ENCODE measurements at regions not wholly inside any gene's neighbourhood (a gene's known extent, or its start where the extent isn't known, plus 50 kb on each side); places are given as distances from the start of the nearest gene placed in this dataset.

GRCh38 chr18:51724790-51725721, 527.6 kb upstream of the MEX3C start:
- intact Hi-C loops (cut with DNase I): no loop called here
- no peak for ATAC-seq
- no peak for DNase-seq (ENCODE audit: low spot score)

GRCh38 chr18:51726614-51727013, 529.1 kb upstream of the MEX3C start:
- no peak for ATAC-seq
- DNase-seq (ENCODE audit: low spot score): no peak
- intact Hi-C loops (cut with DNase I): no loop called here

- intact Hi-C loops (cut with DNase I): no loop called here
- DNase-seq (ENCODE audit: low spot score): no peak
- no peak for ATAC-seq
Measured at GRCh38 chr18:51727780-51728179, 530.3 kb upstream of the MEX3C start.

- DNase-seq (ENCODE audit: low spot score): no peak
- intact Hi-C loops (cut with DNase I): no loop called here
- no peak for ATAC-seq
Measured at GRCh38 chr18:51731070-51731469, 533.6 kb upstream of the MEX3C start.

GRCh38 chr18:51734576-51734975, 537.1 kb upstream of the MEX3C start:
- no peak for DNase-seq (ENCODE audit: low spot score)
- intact Hi-C loops (cut with DNase I): no loop called here
- ATAC-seq: no peak

GRCh38 chr18:51739044-51739666, 541.7 kb upstream of the MEX3C start:
- no peak for ATAC-seq

GRCh38 chr18:51751901-51752300, 554.4 kb upstream of the MEX3C start:
- ATAC-seq (no peak), DNase-seq (ENCODE audit: low spot score) (no peak)
- intact Hi-C loops (cut with DNase I): no loop called here

More at GRCh38 chr18:51739044-51739666, 541.7 kb upstream of the MEX3C start:
- intact Hi-C loops (cut with DNase I): no loop called here
- DNase-seq (ENCODE audit: low spot score): no peak

- intact Hi-C loops (cut with DNase I): no loop called here
- DNase-seq (ENCODE audit: low spot score) (no peak), ATAC-seq (no peak)
Measured at GRCh38 chr18:51753365-51754057, 556.0 kb upstream of the MEX3C start.

- intact Hi-C loops (cut with DNase I): no loop called here
- no peak for DNase-seq (ENCODE audit: low spot score)
- no peak for ATAC-seq
Measured at GRCh38 chr18:51754566-51754965, 557.1 kb upstream of the MEX3C start.

GRCh38 chr18:51757255-51757924, 559.9 kb upstream of the MEX3C start:
- ATAC-seq: no peak
- no peak for DNase-seq (ENCODE audit: low spot score)
- intact Hi-C loops (cut with DNase I): no loop called here

- DNase-seq (ENCODE audit: low spot score): no peak
- ATAC-seq: no peak
- intact Hi-C loops (cut with DNase I): no loop called here
Measured at GRCh38 chr18:51762373-51762772, 564.9 kb upstream of the MEX3C start.

- intact Hi-C loops (cut with DNase I): no loop called here
- ATAC-seq (no peak), DNase-seq (ENCODE audit: low spot score) (no peak)
Measured at GRCh38 chr18:51765606-51766360, 568.3 kb upstream of the MEX3C start.

- DNase-seq (ENCODE audit: low spot score) (no peak), ATAC-seq (no peak)
- intact Hi-C loops (cut with DNase I): no loop called here
Measured at GRCh38 chr18:51767293-51767692, 569.8 kb upstream of the MEX3C start.

GRCh38 chr18:51778115-51778514, 561.9 kb upstream of the DCC start:
- ATAC-seq (no peak), DNase-seq (ENCODE audit: low spot score) (no peak)
- intact Hi-C loops (cut with DNase I): no loop called here

GRCh38 chr18:51789871-51790270, 550.1 kb upstream of the DCC start:
- DNase-seq (ENCODE audit: low spot score): no peak

GRCh38 chr18:51801514-51801913, 538.5 kb upstream of the DCC start:
- DNase-seq (ENCODE audit: low spot score) (no peak), ATAC-seq (no peak)
- intact Hi-C loops (cut with DNase I): no loop called here

More at GRCh38 chr18:51789871-51790270, 550.1 kb upstream of the DCC start:
- no peak for ATAC-seq
- intact Hi-C loops (cut with DNase I): loop anchor here (10.0 kb wide), 1 partner anchor 85 kb away; no protein-coding TSS in a partner anchor

- DNase-seq (ENCODE audit: low spot score): no peak
- no peak for ATAC-seq
- intact Hi-C loops (cut with DNase I): no loop called here
Measured at GRCh38 chr18:51802569-51803428, 537.2 kb upstream of the DCC start.

GRCh38 chr18:51807336-51807735, 532.7 kb upstream of the DCC start:
- ATAC-seq (no peak), DNase-seq (ENCODE audit: low spot score) (no peak)
- intact Hi-C loops (cut with DNase I): no loop called here
